D721Med (cell line): ENCODE measurements at regions not wholly inside any gene's neighbourhood (a gene's known extent, or its start where the extent isn't known, plus 50 kb on each side); places are given as distances from the start of the nearest gene placed in this dataset.
"Not testable (repeated sequence)": the region's sequence is repeated elsewhere in the genome, so short reads cannot be mapped to it uniquely, and the experiment has no call there.

ENCODE experiments used
- DNase-seq: peaks from one replicate; pipeline ENCODE4 v3.0.0; 2011; ENCODE audit warnings: low spot score; ENCODE audit not compliant: insufficient read length
- FAIRE-seq: peaks from 2 replicates; lab custom pipeline; 2011; peaks lifted over from hg19 to GRCh38; lab: Jason Lieb, UNC
- CTCF ChIP-seq: IDR thresholded peaks from 2 replicates; pipeline ENCODE4 v1.5.1; 2012; ENCODE audit warnings: mild to moderate bottlenecking, control low read depth; ENCODE audit not compliant: insufficient read depth; ENCODE audit errors: missing control alignments

GRCh38 chr2:242017086-242017485, 147.6 kb downstream of the RTP5 start:
- no peak for FAIRE-seq
- no peak for DNase-seq
- TF ChIP-seq CTCF, result no peak

- FAIRE-seq, DNase-seq: not testable (repeated sequence)
These were observed 148.9 kb downstream of the RTP5 start for GRCh38 chr2:242018416-242018815.

GRCh38 chr2:242019344-242019743, 149.8 kb downstream of the RTP5 start:
- no peak for TF ChIP-seq CTCF
- FAIRE-seq (no peak), DNase-seq (no peak)

- no peak for TF ChIP-seq CTCF
- FAIRE-seq (no peak), DNase-seq (no peak)
These were observed 150.9 kb downstream of the RTP5 start for GRCh38 chr2:242020196-242021004.

- DNase-seq (no peak), FAIRE-seq (no peak)
- no peak for TF ChIP-seq CTCF
These were observed 153.2 kb downstream of the RTP5 start for GRCh38 chr2:242022550-242023290.

GRCh38 chr2:242024751-242025355, 155.3 kb downstream of the RTP5 start:
- FAIRE-seq, result no peak
- no peak for TF ChIP-seq CTCF
- no peak for DNase-seq

- TF ChIP-seq CTCF, result no peak
- no peak for DNase-seq
- no peak for FAIRE-seq
These were observed 158.3 kb downstream of the RTP5 start for GRCh38 chr2:242027676-242028450.
